ENCODE measurements at regions not wholly inside any gene's neighbourhood (a gene's known extent, or its start where the extent isn't known, plus 50 kb on each side); places are given as distances from the start of the nearest gene placed in this dataset.

DNA sequence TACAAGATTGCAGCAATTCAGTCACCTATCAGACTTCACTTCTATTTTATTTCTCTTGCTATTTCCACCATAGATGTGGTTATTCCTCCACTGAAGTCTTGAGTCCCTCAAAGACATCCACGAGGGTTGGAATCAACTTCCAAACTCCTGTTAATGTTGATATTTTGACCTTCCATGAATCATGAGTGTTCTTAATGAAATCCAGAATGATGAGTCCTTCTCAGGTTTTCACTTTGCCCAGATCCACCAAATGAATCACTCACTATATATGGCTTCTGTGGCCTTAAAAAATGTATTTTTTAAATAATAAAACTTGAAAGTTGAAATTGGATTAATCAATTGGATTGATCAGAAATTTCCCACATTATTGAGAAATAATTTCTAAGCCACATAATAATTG, 1821.0 kb downstream of the EFNA5 start:
- no peak for DNase-seq

DNA sequence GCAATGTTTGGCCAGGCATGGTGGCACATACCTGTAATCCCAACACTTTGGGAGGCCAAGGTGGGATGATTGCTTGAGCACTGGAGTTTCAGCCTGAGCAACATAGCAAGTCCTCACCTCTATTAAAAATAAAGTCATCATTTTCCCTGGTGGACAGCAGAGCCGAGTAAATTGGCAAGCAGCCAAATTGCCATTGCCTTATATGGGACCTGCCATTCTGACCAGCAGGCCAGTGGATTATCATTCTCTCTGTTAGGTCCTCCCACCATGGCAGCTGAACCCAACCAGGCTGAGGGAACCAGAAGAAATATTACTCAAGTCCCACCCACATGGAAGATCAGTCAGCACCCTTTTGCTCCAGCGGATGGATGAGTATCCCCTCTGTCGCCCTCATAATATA, 1829.9 kb downstream of the EFNA5 start:
- DNase-seq, result no peak

DNA sequence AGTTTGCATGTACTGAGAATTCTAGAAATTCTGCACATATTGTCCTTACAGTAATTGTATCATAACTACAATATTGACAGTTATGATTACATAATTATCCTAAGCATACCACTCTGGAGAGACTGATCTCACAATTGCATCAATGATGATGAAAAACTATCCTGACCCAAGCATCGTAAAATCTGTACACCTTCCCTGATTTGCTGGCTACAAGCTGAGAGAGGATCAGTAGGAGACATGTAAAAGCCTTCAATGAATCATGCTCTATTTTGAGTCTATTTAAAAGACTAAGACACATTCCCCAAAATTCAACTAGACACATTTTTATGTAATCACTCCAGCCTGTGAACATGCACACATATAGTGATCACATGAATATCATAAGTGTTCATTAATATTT, 1833.8 kb downstream of the EFNA5 start:
- DNase-seq, result no peak

DNA sequence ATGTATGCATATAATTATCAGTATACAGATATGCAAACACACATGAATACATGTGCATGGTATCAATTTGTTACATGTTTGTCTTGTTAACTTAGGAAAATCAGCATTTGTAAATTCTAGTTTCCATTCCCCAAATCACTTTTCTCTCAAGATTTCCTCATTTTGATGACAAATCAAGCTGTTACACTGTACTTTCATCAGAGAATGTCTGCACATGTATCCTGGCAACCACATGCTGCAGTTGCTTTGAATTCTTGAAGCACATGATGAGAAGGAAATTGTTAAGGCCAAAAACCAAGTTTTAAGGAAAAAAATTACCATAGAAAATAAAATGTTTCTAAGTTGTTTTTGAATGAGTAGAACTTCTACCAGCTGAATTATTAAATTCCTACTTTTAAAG, 1834.5 kb downstream of the EFNA5 start:
- no peak for DNase-seq

DNA sequence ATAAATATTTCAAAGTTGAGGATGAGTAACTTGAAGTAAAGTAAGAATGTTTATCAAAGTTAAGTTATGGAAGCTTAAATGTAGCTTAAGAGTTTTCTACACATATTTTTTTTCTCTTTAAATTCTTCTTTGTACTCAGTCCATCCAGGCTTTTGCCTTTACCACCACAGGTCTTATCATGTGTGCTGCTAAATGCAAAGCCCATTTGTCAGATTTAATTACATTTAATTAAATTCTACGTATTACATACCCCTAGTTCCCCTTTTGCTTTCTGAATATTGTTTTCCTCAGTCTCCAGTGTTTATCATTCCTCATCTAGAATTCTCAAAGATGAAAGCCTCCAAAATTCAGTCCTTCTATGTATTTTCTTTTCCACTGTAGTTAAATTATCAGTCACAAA, 1841.9 kb downstream of the EFNA5 start:
- DNase-seq, result no peak

DNA sequence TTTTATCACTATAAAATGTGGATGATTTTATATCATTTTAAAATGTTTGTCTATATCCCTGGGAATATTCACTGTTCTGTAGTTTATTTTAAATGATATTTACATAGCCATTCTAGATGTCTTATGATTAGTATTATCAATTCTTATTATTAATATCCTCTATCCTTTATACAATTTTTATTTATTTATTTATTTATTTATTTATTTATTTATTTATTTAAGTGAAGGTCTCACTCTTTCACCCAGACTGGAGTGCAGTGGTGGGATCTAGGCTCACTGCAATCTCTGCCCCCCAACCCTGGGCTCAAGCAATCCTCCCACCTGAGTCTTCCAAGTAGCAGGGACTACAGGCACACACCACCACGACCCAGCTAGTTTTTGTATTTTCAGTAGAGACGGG, 1848.9 kb downstream of the EFNA5 start:
- no peak for DNase-seq

DNA sequence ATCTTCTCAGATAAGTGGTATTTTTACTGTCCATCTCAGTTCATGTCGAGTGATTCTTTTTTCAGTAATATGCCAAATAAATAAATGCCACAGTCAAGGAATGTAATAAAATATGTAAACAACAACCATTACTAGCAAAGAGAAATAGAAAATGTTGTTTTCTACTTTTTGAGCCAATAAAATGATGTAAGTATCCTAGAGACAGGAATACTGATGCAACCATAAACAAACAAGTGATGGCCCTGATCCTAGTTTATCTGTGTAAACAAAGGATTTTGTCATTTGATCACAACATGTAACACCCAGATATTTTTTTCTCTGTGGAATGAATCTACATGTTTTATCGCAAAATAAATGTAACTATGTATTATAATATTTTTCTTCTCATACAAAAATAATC, 1852.8 kb downstream of the EFNA5 start:
- no peak for DNase-seq

DNA sequence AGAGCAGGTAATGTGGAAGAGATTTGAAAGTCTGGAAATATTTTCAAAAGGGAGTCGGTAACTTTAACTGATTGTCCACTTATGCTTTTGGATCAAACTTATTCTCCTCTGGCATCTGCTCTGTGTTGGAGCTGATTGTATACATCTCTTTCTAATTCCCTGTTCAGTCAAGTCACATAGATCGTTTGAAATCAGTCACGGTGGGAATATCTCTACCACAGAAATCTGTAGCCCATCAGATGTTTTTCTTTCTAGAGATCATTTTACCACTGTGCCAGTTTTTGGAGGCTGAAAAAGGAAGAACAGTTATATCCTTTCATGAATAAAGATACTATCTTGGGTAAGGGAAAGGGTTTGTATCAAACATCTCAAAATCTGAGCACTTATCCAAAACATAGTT, 1853.3 kb downstream of the EFNA5 start:
- DNase-seq, result no peak

DNA sequence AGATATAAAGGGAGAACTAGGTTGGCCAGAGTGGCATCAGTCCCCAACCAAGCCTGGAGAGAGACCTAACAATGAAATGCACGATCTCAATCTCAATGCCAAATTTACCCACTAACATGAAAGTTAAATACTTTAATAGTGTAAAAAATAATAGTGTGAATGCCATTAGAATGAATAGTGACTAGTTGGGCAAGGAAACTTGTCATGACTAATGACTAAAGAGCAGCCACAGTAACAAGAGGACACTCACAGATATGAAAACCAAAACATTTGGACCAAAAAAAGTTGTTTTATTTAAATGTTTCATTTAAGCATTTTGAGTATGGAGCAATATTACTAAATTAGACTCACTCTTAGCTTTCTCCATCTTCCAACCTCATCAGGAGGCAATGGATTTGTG, 1853.8 kb downstream of the EFNA5 start:
- DNase-seq, result no peak

DNA sequence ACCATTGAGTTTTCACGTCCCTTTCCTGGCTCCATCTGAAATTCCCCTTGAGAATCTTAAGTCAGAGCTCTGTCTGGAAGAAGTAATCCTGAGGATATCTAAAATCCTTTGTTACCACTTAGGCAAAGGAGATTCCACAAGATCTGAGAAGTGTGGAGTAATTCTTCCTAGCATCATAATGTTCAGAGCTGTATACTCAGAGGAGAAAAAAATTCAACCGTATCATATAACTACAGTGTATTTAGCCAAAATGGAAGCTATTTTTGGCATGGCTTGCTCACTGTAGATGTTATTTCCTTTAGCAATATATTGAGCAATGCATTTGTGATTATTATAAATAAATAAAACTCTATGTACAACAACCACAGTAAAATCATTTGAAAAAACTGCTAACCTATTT, 1858.4 kb downstream of the EFNA5 start:
- DNase-seq, result no peak

DNA sequence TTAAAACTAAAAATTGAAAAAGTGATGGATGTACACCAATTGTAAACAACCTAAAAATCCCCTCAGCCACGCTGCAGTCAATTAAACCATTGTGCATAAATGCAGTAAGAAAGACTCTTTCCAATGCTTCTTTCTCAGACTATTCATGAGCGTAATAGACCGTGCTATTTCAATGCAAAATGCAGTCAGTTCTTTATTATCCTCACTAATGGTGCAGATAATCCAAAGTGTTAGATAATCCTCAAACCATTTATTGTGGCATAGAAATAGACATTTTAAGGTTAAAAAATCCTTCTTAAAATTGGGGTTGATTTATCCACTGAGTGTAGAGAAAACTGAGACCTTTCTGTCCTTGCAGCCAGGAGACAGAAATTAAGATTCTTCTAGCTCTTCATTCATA, 1862.8 kb downstream of the EFNA5 start:
- DNase-seq, result no peak

DNA sequence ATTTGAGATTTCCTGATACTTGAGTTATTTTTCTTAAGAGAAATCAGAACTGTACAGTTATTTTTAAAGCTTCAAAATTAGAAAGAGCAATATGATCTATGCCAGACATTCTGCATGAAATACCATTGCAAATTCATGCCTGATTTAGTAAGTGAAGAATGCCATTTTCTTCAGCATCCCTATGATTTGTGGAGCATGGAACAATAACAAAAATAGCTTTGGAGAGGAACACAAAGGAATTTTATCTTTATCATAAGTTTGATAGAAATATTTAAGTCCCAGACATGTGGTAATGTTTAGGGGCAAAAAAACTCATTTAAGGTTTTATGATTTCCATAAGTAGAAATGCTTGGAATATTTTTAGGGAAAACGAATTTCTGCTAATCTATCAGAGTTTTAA, 1863.4 kb downstream of the EFNA5 start:
- no peak for DNase-seq

DNA sequence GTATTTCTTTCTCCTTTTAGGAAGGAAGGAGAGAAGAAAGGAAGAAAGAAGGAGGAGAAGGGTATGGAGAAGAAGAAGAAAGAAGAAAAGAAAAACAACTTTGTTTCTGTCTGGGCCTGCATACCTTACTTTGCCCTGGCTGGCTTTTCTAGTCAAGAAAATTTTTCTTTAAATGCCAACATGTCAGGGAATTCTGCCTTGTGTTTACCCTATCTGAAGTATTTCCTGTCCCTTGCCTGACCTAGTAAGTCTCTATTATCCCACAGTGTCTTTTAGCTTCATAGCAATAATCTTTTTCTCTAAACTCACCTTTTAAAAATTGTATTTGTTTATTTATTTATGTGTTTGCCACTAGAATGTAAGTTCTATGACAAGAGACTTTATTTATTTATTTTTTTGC, 1864.1 kb downstream of the EFNA5 start:
- no peak for DNase-seq

DNA sequence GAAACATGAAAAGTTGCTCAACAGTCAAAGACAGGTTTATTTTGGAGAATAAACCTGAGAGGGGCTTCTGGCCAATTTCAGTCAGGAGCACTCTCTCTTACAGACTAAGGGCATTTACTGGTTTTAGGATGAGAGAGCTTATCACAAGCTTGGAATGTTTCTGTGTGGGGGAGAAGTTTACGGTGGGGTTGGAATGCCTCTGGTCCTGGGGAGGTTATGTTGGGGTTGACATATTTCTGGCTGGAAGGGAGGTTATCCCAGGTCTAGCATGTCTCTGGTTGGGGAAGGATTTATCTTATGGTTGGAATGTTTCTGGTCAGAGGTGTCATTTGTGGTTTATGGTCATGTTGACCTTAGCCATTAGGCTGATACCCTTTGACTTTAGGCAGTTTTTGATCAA, 1867.3 kb downstream of the EFNA5 start:
- no peak for DNase-seq

DNA sequence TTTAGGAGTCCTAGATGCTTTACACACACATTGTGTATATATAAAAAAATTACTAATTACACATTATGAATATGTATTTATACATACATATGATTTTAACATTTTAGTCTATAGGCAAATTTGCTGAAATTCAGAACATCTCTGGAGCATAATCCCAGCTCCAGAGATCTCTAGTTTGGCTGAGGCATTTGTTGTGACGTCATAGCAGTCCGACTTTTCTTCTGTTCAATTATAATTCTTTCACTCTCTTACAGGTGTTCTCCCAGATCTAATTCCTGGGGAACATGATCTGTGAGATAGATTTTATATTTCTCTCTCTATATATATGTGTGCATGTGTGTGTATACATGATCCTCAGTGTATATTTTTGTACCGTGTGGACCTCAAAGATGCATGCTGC, 1876.2 kb downstream of the EFNA5 start:
- no peak for DNase-seq

DNA sequence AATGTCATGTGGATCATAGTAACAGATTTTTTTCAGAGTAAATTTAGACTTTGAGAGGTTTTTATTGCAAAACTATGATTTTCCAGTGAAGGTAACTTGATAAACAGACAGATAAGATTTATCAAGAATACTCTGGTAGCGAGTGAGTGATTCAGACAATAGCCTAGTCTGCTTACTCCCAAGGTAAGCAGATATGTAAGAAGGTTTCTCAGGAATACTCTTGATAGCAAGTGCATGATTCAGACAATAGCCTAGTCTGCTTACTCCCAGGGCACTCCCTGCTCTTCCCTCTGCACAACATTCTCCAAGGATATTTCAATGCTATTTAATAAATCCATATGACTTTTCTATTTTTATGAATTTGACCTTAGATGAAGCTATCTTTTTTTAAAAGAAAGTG, 1881.5 kb downstream of the EFNA5 start:
- DNase-seq, result no peak

DNA sequence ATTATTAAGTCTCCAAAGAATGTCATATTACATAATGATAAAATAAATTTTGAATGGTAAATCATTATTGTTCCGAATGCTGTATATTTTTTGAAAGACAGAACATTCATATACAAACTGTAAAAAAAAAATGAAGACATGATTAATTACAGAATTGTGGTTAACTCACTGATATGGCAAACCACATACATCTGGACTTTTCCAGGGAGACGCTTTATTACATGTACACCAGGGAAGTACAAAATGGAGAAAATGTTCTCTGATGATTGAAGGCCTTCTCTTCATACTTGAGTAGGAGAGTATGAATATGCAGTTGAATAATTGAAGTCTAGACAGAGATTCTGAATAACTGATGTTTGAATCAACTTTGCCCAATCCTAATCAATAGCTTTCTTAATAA, 1886.9 kb downstream of the EFNA5 start:
- no peak for DNase-seq

DNA sequence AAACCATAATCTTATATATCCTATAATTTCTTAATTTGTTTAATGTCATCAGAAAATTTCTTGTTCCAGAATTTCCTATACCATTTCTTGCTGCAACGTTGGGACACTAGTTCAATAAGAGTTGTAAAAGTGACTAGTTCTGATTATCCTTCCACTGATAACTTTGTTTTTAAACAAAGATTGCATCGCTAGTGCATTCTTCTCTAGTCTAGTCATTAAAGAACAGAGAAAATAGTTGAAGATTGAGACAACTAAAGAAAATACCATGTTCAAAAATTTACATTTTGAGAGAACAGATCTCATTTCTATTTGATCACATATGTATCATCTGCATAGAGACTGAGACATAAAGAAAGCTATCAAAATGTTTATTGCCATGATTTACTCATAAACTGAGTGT, 1888.2 kb downstream of the EFNA5 start:
- DNase-seq, result no peak

DNA sequence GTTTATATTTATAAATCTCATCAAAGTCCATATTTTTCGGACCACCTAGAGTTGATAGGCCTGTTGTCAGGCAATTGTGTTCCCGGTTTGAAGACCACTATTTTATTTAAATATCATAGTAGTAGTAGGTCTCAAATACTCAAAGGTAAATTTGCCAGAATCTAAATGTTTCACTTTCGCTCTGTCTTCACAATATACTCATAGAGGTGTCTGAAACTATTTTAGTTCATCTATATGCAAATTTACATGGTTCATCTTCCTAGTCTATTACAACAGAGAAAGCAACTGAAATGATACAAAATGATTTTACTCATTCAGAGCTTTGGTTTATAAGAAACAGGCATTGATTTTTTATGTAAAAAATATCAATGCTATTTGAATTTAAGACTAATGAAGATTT, 1897.5 kb downstream of the EFNA5 start:
- DNase-seq, result no peak

DNA sequence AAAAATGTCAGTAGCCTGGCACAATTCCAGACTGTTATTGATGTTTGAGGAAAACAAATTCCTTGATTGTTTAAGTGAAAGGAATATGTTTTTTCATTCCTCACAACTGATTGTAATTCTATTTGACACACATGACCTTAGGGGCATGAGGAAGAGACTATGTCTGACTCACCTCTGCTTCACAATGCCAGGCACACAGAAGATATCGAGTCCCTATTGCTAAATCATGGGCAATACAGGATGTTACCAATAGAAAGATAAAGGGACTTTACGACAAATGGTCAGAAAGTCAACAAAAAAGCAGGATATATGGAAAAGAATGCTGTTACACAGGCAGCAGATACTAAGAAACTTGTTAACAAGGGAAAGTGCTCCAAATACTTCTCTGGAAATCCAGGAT, 1903.5 kb downstream of the EFNA5 start:
- DNase-seq, result no peak

DNA sequence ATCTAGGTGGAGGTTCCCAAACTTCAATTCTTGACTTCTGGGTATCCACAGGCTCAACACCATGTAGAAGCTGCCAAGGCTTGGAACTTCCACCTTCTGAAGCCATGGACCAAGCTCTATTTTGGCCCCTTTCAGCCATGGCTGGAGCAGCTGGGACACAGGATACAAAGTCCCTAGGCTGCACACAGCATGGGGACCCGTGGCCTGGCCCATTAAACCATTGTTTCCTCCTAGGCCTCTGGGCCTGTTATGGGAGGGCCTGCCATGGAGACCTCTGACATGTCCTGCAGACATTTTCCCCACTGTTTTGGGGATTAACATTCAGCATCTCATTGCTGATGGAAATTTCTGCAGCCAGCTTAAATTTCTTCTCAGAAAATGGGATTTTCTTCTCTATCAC, 1908.0 kb downstream of the EFNA5 start:
- DNase-seq, result no peak

DNA sequence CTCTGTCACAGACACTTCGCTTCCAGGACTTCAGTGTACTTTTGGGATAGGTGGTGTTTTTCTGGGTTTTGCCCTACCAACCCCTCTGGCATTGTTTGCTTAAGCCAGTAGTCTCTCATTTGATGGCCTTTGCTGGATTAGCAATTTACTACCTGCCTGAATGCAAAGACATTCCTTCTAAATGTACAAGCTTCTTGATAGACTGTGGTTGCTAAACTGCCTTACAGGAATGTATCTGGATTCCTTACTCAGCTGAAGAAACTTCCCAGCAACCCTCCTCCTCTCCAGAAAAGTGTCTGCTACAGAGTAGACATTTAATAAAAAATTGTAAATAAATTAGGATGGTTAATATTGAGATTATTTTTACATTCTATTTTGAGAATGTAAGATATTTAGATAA, 1916.7 kb downstream of the EFNA5 start:
- no peak for DNase-seq

DNA sequence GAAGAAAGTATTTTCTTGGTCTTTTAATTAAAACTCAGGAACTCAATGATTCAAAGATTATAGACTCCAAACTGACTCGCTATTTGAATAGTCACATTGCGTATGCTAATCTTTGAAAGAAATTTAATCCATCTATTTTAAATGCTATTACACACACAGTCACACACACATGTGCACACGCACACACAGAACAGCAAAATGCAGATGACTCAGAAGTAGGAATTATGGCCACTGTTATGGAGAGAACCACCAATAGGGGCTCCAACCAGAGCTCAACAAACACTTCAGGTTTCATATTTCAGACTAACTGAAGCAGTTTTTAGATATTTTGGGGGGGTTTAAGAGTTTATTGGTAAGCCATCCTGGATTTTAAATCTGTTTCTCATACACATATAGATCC, 1917.9 kb downstream of the EFNA5 start:
- DNase-seq, result no peak

DNA sequence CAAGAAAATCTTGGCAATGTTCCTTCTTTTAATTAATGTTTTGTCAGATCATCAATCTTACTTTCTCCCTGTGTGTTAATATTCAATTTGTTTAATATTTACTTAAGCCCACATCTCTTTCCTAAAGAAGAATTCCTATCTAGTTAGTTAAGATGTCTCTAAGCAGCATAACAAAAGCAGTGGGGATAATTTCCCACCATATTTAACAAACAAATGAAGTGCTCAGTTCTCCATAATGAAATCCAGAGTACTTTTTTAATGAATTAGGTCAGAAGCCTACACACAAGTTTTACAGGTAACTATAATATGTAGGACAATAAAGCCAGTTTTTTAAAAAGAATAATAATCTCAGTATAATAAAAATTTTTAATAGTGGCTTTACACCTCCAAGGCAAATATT, 1918.8 kb downstream of the EFNA5 start:
- no peak for DNase-seq

DNA sequence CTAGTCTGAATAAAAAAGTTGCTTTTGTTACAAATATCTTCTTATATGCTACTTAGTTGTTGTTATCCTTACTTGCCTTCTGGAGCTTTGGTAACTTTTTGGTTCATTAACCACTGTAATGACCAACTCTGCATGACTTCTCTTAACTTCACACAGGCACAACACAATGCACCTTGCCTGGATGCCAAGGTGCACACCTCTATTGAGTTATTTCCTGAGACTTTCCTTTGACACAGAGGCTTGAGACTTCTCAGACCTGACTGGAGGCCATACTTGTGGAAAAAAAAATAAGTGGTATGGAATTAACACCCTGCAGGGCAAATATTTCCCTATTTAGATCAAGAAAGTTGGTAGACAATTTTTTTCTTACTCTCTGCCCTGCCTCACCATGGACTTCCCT, 1925.6 kb downstream of the EFNA5 start:
- DNase-seq, result no peak

DNA sequence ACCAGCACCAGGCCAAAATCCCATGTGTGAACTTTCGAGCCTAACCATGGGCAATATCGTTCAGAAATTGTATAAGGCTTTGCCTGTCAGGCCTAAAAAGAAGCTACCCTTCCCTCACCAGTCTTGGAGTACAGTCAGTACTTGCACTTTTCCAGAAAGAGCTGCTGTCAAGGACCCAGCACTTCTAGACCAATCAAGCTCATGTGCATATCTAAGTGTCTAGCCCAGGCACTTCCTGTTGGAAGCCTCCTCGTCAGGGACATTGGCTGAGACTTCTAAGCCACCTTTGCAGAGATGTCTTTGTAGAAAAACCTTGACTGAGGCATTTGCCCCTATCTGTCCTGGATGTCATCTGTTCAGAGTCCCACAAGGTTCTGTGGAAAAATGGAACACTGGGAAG, 1930.5 kb downstream of the EFNA5 start:
- no peak for DNase-seq

DNA sequence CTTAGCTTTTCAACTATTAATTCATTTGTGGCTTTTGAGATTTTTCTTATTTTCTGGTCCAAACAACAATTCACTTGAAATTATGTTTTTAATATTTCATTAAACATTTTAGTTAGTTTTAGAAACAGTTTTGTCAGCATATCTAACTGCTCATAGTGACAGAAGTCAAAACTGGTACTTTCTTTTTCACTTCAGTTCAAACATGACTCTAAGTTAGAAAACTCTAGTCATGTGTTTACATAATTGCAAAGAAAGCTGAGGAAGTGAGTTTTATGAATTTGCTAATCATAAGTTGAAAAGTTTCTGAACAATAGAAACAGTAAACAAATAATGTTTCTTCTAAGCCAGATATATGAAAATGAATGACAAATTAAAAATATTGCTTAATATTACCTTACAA, 1931.0 kb downstream of the EFNA5 start:
- DNase-seq, result no peak

Data from SHP77 treated with DMSO at 0.1 percent for 48 hours (cell line).